ENCODE measurements at regions not wholly inside any gene's neighbourhood (a gene's known extent, or its start where the extent isn't known, plus 50 kb on each side); places are given as distances from the start of the nearest gene placed in this dataset.

- Histone ChIP-seq H3K9ac (ENCODE audit: low read length) (no peak overlapping the region), H3K9me3 (ENCODE audit: low read length) (no peaks in the 10 kb centered on the region), H3K4me3 (ENCODE audit: low read depth in 1 of 2, low read length in 2 of 2) (no peak overlapping the region), H3K27me3 (ENCODE audit: control insufficient read depth in 1 of 2, insufficient read depth in 2 of 2, low read length in 2 of 2) (no peaks in the 10 kb centered on the region), H3K4me1 (ENCODE audit: insufficient read depth, low read length) (no peaks in the 10 kb centered on the region), H3K36me3 (ENCODE audit: insufficient read depth, low read length) (no peaks in the 10 kb centered on the region), H3K27ac (ENCODE audit: low read depth, low read length) (no peak overlapping the region)
Measured at GRCh38 chr3:187827723-187828122, 82.5 kb upstream of the BCL6 start.

DNA sequence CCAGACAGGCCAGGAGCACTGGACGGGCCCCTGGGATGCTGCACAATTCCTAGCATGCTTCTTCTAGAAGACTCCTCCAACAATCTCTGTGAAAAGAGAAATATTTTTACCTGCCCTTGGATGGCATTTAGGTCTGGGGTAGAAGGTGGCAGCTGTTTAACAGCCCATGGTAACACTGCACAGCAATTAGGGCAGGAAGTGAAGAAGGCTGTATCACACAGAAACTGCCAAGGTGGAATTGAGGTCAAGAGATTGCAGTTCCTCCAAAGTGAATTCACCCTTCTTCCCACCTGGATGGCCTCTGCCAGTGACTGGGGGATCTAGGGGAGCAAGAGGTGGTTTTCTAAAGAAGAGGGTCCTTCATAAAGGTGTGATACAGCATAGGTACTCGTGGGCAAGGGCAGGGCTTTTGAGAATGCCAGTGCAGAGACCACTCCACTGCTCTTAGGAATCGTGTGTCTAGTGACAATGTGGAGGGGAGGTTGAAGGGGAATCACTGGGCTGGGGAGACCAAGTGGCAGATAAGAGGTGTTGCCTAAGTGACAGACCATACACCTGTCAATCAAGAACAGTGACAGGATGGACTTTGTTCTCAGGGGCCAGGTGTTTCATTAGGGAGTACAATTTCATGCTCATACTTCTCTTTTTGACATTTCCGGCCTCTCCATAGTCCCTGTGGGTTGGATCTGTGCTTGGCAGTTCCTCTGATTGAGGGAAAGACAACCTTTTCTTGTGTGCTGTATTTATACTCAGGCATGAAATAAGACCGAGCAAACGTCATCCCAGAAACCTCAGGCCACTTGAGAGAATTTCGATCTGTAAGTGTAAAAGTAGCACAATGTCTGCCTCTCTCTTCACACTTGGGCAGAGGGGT is 83.5 kb upstream of the BCL6 start:
- H3K27ac ChIP-seq (ENCODE audit: low read depth, low read length): no peak overlapping the region
- no peaks in the 10 kb centered on the region for H3K4me1 ChIP-seq (ENCODE audit: insufficient read depth, low read length)
- H3K9ac ChIP-seq (ENCODE audit: low read length): no peak overlapping the region

GRCh38 chr3:187830181-187830580 is 84.9 kb upstream of the BCL6 start:
- Histone ChIP-seq H3K4me3 (ENCODE audit: low read depth in 1 of 2, low read length in 2 of 2) (no peak overlapping the region), H3K27ac (ENCODE audit: low read depth, low read length) (no peak overlapping the region), H3K9ac (ENCODE audit: low read length) (no peak overlapping the region), H3K4me1 (ENCODE audit: insufficient read depth, low read length) (no peaks in the 10 kb centered on the region), H3K27me3 (ENCODE audit: control insufficient read depth in 1 of 2, insufficient read depth in 2 of 2, low read length in 2 of 2) (no peaks in the 10 kb centered on the region), H3K9me3 (ENCODE audit: low read length) (no peaks in the 10 kb centered on the region), H3K36me3 (ENCODE audit: insufficient read depth, low read length) (no peaks in the 10 kb centered on the region)

More for the DNA sequence above, 83.5 kb upstream of the BCL6 start:
- H3K27me3 ChIP-seq (ENCODE audit: control insufficient read depth in 1 of 2, insufficient read depth in 2 of 2, low read length in 2 of 2): no peaks in the 10 kb centered on the region
- no peak overlapping the region for H3K4me3 ChIP-seq (ENCODE audit: low read depth in 1 of 2, low read length in 2 of 2)
- no peaks in the 10 kb centered on the region for H3K9me3 ChIP-seq (ENCODE audit: low read length)
- no peaks in the 10 kb centered on the region for H3K36me3 ChIP-seq (ENCODE audit: insufficient read depth, low read length)

DNA sequence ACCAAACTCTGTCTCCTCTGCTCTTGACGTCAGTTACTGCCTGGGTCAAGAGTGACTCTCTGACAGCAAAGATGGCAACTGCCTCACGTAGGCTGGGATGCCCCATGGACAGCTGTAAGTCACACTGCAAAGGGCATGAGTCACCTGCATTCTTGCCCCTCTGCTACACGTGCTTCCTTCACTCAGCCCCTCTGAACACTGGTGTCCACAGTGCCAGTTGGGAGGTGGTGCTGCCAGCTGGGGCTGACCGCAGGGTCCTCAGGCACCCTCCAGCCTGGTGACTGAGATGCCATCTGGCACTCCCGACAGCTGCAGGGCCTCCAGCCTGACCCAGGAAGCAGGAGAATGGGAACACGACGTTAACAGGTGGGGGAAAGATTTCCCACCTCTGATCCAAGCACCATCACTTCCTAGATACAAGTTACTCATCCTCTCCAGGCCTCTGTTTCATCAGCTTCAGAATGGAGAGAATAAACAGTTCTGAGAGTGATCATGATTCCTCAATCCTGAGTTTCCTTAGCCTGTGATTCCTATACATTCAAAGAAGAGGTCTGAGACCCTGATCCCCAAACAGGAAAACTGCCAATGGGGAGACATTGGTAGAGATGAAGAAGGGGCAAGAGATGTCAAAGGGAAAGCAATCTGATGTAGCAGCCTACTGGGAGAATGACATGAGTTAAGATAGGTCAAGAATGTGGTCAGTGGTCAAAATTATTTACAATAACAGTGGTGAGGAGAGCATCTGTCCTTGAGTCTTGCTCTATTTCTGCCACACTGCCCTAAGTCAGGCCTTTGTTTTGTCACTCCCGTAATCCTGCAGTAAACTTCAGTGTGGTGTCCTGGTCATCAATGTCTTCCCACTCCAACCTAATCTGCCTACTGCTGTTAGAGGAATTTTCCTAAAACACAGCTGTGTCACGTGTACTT is 86.1 kb upstream of the BCL6 start:
- no peaks in the 10 kb centered on the region for H3K27me3 ChIP-seq (ENCODE audit: control insufficient read depth in 1 of 2, insufficient read depth in 2 of 2, low read length in 2 of 2)
- H3K4me3 ChIP-seq (ENCODE audit: low read depth in 1 of 2, low read length in 2 of 2): no peak overlapping the region
- H3K36me3 ChIP-seq (ENCODE audit: insufficient read depth, low read length): no peaks in the 10 kb centered on the region
- H3K27ac ChIP-seq (ENCODE audit: low read depth, low read length): no peak overlapping the region
- no peak overlapping the region for H3K9ac ChIP-seq (ENCODE audit: low read length)
- H3K9me3 ChIP-seq (ENCODE audit: low read length): no peaks in the 10 kb centered on the region
- no peaks in the 10 kb centered on the region for H3K4me1 ChIP-seq (ENCODE audit: insufficient read depth, low read length)

DNA sequence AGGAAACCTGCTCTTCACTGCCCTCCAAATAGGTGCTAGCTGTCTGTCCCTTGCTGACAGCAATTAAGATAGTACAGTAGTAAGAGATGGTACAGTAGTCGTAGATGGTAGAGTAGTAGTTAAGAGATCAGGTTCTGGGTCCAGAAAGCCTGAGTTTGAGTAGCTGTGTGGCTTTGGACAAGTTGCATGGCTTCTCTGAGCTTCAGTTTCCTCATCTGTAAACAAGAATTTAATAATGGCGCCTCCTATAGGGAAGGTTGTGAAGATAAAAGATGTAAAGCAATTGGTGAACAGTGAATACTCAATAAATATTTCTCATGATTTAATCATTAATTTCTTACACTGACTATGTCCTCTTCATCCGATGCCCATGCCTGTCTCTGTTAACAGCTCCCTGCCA is 86.9 kb upstream of the BCL6 start:
- Histone ChIP-seq H3K36me3 (ENCODE audit: insufficient read depth, low read length) (no peaks in the 10 kb centered on the region), H3K4me1 (ENCODE audit: insufficient read depth, low read length) (no peaks in the 10 kb centered on the region), H3K27me3 (ENCODE audit: control insufficient read depth in 1 of 2, insufficient read depth in 2 of 2, low read length in 2 of 2) (no peaks in the 10 kb centered on the region), H3K9ac (ENCODE audit: low read length) (no peak overlapping the region), H3K9me3 (ENCODE audit: low read length) (no peaks in the 10 kb centered on the region), H3K27ac (ENCODE audit: low read depth, low read length) (no peak overlapping the region), H3K4me3 (ENCODE audit: low read depth in 1 of 2, low read length in 2 of 2) (no peak overlapping the region)

GRCh38 chr3:187833375-187833774 is 88.1 kb upstream of the BCL6 start:
- H3K9me3 ChIP-seq (ENCODE audit: low read length): no peaks in the 10 kb centered on the region
- H3K4me3 ChIP-seq (ENCODE audit: low read depth in 1 of 2, low read length in 2 of 2): no peak overlapping the region
- no peaks in the 10 kb centered on the region for H3K27me3 ChIP-seq (ENCODE audit: control insufficient read depth in 1 of 2, insufficient read depth in 2 of 2, low read length in 2 of 2)
- H3K36me3 ChIP-seq (ENCODE audit: insufficient read depth, low read length): no peaks in the 10 kb centered on the region
- no peak overlapping the region for H3K27ac ChIP-seq (ENCODE audit: low read depth, low read length)
- H3K4me1 ChIP-seq (ENCODE audit: insufficient read depth, low read length): no peaks in the 10 kb centered on the region
- H3K9ac ChIP-seq (ENCODE audit: low read length): no peak overlapping the region

- no peaks in the 10 kb centered on the region for H3K9me3 ChIP-seq (ENCODE audit: low read length)
- no peak overlapping the region for H3K9ac ChIP-seq (ENCODE audit: low read length)
- no peak overlapping the region for H3K4me3 ChIP-seq (ENCODE audit: low read depth in 1 of 2, low read length in 2 of 2)
- H3K36me3 ChIP-seq (ENCODE audit: insufficient read depth, low read length): no peaks in the 10 kb centered on the region
- H3K27ac ChIP-seq (ENCODE audit: low read depth, low read length): no peak overlapping the region
- no peaks in the 10 kb centered on the region for H3K27me3 ChIP-seq (ENCODE audit: control insufficient read depth in 1 of 2, insufficient read depth in 2 of 2, low read length in 2 of 2)
- H3K4me1 ChIP-seq (ENCODE audit: insufficient read depth, low read length): no peaks in the 10 kb centered on the region
Measured at GRCh38 chr3:187833799-187834578, 88.7 kb upstream of the BCL6 start.

DNA sequence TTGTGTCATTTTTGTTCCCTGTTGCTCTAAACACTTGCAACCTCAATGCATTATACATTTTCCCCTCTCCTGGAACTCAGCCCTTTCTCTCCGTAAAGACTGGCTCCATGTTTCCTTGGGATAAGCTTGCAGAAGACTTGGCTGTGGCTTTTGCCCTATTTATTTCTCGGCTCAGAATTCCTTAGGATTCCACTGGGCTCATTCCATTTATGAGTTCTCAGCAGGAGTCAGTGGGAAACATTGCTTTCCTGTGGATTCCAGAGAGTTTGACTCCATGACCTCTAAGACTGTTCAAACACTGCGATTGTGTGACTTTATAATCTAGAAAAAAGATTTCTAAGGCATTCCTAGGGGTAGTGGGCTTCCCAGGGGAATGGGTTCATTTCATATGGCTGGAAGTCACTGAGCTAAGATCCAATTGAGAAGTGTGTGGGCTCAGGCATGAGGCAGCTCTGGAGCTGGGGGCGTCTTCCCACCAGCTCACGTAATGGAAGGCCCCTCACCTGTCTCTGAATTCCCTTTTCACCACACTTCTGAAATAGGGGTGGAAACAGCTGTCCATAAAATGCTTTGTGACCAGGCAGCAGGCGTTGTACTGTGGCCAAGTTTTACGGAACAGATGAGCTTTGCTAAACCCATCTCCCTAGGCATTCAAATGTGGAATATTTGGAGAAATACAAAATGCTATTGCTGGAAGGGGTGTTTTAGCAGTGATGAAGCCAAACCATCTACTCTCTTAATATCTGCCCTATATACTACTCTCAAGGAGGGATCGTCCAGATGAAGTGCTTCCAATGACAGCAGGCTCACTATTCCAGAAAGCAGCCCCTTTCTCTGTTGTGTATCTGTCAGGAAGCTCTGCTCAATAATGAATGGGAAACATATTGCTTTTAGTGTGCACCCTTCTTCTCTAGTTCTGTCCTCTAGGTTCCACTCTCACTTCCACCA is 91.8 kb upstream of the BCL6 start:
- H3K9me3 ChIP-seq (ENCODE audit: low read length): no peaks in the 10 kb centered on the region
- no peak overlapping the region for H3K4me3 ChIP-seq (ENCODE audit: low read depth in 1 of 2, low read length in 2 of 2)
- H3K36me3 ChIP-seq (ENCODE audit: insufficient read depth, low read length): no peaks in the 10 kb centered on the region
- no peak overlapping the region for H3K27ac ChIP-seq (ENCODE audit: low read depth, low read length)
- no peaks in the 10 kb centered on the region for H3K4me1 ChIP-seq (ENCODE audit: insufficient read depth, low read length)
- H3K9ac ChIP-seq (ENCODE audit: low read length): no peak overlapping the region
- H3K27me3 ChIP-seq (ENCODE audit: control insufficient read depth in 1 of 2, insufficient read depth in 2 of 2, low read length in 2 of 2): no peaks in the 10 kb centered on the region

- no peaks in the 10 kb centered on the region for H3K4me1 ChIP-seq (ENCODE audit: insufficient read depth, low read length)
- H3K4me3 ChIP-seq (ENCODE audit: low read depth in 1 of 2, low read length in 2 of 2): no peak overlapping the region
- no peaks in the 10 kb centered on the region for H3K9me3 ChIP-seq (ENCODE audit: low read length)
- no peak overlapping the region for H3K27ac ChIP-seq (ENCODE audit: low read depth, low read length)
- no peaks in the 10 kb centered on the region for H3K27me3 ChIP-seq (ENCODE audit: control insufficient read depth in 1 of 2, insufficient read depth in 2 of 2, low read length in 2 of 2)
- no peak overlapping the region for H3K9ac ChIP-seq (ENCODE audit: low read length)
- H3K36me3 ChIP-seq (ENCODE audit: insufficient read depth, low read length): no peaks in the 10 kb centered on the region
Measured at GRCh38 chr3:187838016-187838540, 92.8 kb upstream of the BCL6 start.

DNA sequence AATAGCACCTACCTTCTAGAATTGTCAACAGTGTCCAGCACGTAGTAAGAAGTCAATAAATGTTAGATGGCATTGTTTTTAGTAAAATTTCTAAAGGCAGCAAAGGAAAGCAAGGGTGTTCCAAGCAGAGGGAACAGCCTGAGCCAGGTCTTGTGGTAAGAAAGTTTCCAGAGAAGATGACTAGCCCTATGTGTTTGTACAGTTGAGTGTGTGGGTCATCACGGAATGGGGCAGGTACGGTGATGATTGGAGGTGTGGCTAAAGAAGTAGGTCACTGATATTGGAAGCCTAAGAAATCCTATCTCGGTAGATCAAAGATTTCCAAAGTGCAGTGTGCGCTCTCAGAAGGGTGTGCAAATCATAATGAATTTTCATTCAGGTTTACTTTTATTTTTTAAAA is 94.2 kb upstream of the BCL6 start:
- no peak overlapping the region for H3K9ac ChIP-seq (ENCODE audit: low read length)
- no peaks in the 10 kb centered on the region for H3K36me3 ChIP-seq (ENCODE audit: insufficient read depth, low read length)
- H3K27me3 ChIP-seq (ENCODE audit: control insufficient read depth in 1 of 2, insufficient read depth in 2 of 2, low read length in 2 of 2): no peaks in the 10 kb centered on the region
- no peak overlapping the region for H3K27ac ChIP-seq (ENCODE audit: low read depth, low read length)
- H3K4me1 ChIP-seq (ENCODE audit: insufficient read depth, low read length): no peaks in the 10 kb centered on the region
- no peaks in the 10 kb centered on the region for H3K9me3 ChIP-seq (ENCODE audit: low read length)
- H3K4me3 ChIP-seq (ENCODE audit: low read depth in 1 of 2, low read length in 2 of 2): no peak overlapping the region
